GM06990 (cell line): ENCODE measurements at regions not wholly inside any gene's neighbourhood (a gene's known extent, or its start where the extent isn't known, plus 50 kb on each side); places are given as distances from the start of the nearest gene placed in this dataset.
"Not testable (repeated sequence)": the region's sequence is repeated elsewhere in the genome, so short reads cannot be mapped to it uniquely, and the experiment has no call there.

Experiments used
- DNase-seq: peaks from one replicate; pipeline ENCODE4 v3.0.0-alpha.2; 2011; ENCODE audit not compliant: insufficient read length; ENCODE audit errors: extremely low read depth
- H3K27me3 ChIP-seq: replicated peaks from 2 replicates; pipeline ENCODE4 v1.6.0; 2011; ENCODE audit warnings: low read length; ENCODE audit not compliant: control insufficient read depth, insufficient read depth
- H3K36me3 ChIP-seq: 2 replicates; pipeline ENCODE4 v1.5.1; 2011; ENCODE audit warnings: low read length; ENCODE audit not compliant: control insufficient read depth, insufficient read depth
- H3K4me3 ChIP-seq: replicated peaks from 2 replicates; pipeline ENCODE4 v1.5.1; 2011; ENCODE audit warnings: low read depth, mild to moderate bottlenecking, control low read depth, low read length
- CTCF ChIP-seq: IDR thresholded peaks from 2 replicates; pipeline ENCODE4 v1.5.1; 2011; ENCODE audit warnings: low read length, control low read depth, mild to moderate bottlenecking, inconsistent platforms; ENCODE audit not compliant: insufficient read depth, poor library complexity, severe bottlenecking

- no peak overlapping the region for H3K4me3 ChIP-seq
- no peaks in the 10 kb centered on the region for H3K27me3 ChIP-seq
- DNase-seq = no peak
- H3K36me3 ChIP-seq = no peaks in the 10 kb centered on the region
- no peak for TF ChIP-seq CTCF
Observed at GRCh38 chr15:95194746-95195145, 963.4 kb downstream of the MCTP2 start.

- DNase-seq = no peak
- Histone ChIP-seq H3K36me3 (no peaks in the 10 kb centered on the region), H3K4me3 (no peak overlapping the region), H3K27me3 (no peaks in the 10 kb centered on the region)
- no peak for TF ChIP-seq CTCF
Observed at GRCh38 chr15:95196176-95196915, 965.0 kb downstream of the MCTP2 start.

- no peak for DNase-seq
- TF ChIP-seq CTCF = no peak
- H3K36me3 ChIP-seq = no peaks in the 10 kb centered on the region
- no peak overlapping the region for H3K4me3 ChIP-seq
- no peaks in the 10 kb centered on the region for H3K27me3 ChIP-seq
Observed at GRCh38 chr15:95202569-95203349, 971.4 kb downstream of the MCTP2 start.

- no peak for DNase-seq
- no peak overlapping the region for H3K4me3 ChIP-seq
- no peaks in the 10 kb centered on the region for H3K27me3 ChIP-seq
- no peak for TF ChIP-seq CTCF
- H3K36me3 ChIP-seq = no peaks in the 10 kb centered on the region
Observed at GRCh38 chr15:95205077-95205476, 973.7 kb downstream of the MCTP2 start.

GRCh38 chr15:95205830-95206229 is 974.5 kb downstream of the MCTP2 start:
- not testable (repeated sequence) for H3K27me3 ChIP-seq, H3K4me3 ChIP-seq, DNase-seq, H3K36me3 ChIP-seq

GRCh38 chr15:95208071-95208470 is 976.7 kb downstream of the MCTP2 start:
- Histone ChIP-seq H3K36me3 (no peaks in the 10 kb centered on the region), H3K27me3 (no peaks in the 10 kb centered on the region), H3K4me3 (no peak overlapping the region)
- no peak for TF ChIP-seq CTCF
- no peak for DNase-seq
